NT2/D1 (cell line): ENCODE measurements at regions not wholly inside any gene's neighbourhood (a gene's known extent, or its start where the extent isn't known, plus 50 kb on each side); places are given as distances from the start of the nearest gene placed in this dataset.

ENCODE experiments used
- DNase-seq: peaks from one replicate; pipeline ENCODE4 v3.0.0-alpha.2; 2011; ENCODE audit warnings: low read depth, low spot score
- H3K27me3 ChIP-seq: 2 replicates; pipeline ENCODE4 v1.6.0; 2011; ENCODE audit warnings: mild to moderate bottlenecking; ENCODE audit not compliant: insufficient read length, insufficient read depth
- H3K36me3 ChIP-seq: 2 replicates; pipeline ENCODE4 v1.6.1; 2011; ENCODE audit warnings: mild to moderate bottlenecking, low read length, mixed read lengths; ENCODE audit not compliant: insufficient read depth, insufficient read length
- H3K4me1 ChIP-seq: 2 replicates; pipeline ENCODE4 v1.5.1; 2011; ENCODE audit not compliant: insufficient read depth, insufficient read length
- H3K4me3 ChIP-seq: 2 replicates; pipeline ENCODE4 v1.5.1; 2011; ENCODE audit warnings: low read depth; ENCODE audit not compliant: insufficient read length
- H3K9ac ChIP-seq: 2 replicates; pipeline ENCODE4 v1.6.0; 2011; ENCODE audit warnings: low read depth; ENCODE audit not compliant: insufficient read length
- H3K9me3 ChIP-seq: 2 replicates; pipeline ENCODE4 v1.5.1; 2011; ENCODE audit warnings: mild to moderate bottlenecking, low read length; ENCODE audit not compliant: insufficient read depth
- SUZ12 ChIP-seq: IDR thresholded peaks from 2 replicates; pipeline ENCODE4 v1.6.1; 2011; ENCODE audit not compliant: insufficient read length, insufficient read depth; ENCODE audit errors: extremely low read depth
- YY1 ChIP-seq: IDR thresholded peaks from 2 replicates; pipeline ENCODE4 v1.6.1; 2011; ENCODE audit not compliant: insufficient read length, insufficient read depth
- ZNF274 ChIP-seq: IDR thresholded peaks from 2 replicates; pipeline ENCODE4 v1.6.1; 2011; ENCODE audit warnings: mild to moderate bottlenecking, low read depth, low read length

DNA sequence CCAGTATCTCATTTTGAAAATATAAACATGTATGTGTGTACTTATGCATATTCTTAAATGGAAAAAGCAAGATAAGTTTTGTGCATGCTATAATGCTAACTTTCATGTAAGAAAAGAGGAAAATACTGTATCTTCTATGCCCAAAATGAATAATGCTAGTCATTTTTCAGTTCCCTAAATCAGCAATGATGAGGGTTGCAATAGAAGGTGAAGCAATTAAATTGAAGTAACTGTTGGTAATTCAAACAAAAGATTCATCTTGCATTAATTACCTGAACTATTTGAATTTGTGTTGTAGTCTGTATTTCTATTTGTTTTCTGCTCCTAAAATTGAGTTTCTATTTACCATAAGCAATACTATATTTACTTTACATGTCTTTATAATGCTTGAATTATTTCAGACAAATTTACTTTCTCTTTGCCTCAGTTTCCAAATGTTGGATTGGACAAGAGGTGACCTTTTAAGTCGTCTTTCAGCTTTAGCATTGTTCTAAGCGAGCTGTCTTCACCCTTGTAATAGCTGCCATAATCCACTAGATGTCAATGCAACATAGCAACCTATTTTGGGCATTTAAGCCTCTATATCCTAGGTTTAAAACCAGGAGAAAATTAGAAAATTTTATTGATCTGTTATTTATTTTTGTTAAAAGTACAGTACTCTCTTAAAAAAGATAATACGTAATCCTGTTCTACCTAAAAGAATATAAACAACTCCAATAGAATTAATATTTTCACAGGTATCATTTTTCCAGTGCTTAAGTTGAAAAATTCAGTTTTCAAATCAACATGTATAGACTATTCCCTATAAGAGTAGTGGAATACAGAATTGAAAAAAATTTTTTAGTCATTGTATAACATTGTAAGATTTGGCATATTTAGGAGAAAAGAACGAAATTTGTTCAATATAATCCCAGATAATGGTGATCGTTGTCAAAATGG, 52.3 kb upstream of the IFNGR1 start:
- no peaks in the 10 kb centered on the region for H3K36me3 ChIP-seq
- TF ChIP-seq ZNF274 (no peak), YY1 (no peak), SUZ12 (no peak)
- no peak overlapping the region for H3K9ac ChIP-seq
- H3K4me1 ChIP-seq: no peaks in the 10 kb centered on the region
- H3K9me3 ChIP-seq: no peaks in the 10 kb centered on the region
- peak; percentile 22 for DNase-seq
- no peaks in the 10 kb centered on the region for H3K27me3 ChIP-seq
- no peak overlapping the region for H3K4me3 ChIP-seq

- Histone ChIP-seq H3K9me3 (no peaks in the 10 kb centered on the region), H3K9ac (no peak overlapping the region), H3K27me3 (no peaks in the 10 kb centered on the region), H3K36me3 (no peaks in the 10 kb centered on the region), H3K4me3 (no peak overlapping the region), H3K4me1 (no peaks in the 10 kb centered on the region)
- DNase-seq: no peak
- TF ChIP-seq ZNF274 (no peak), SUZ12 (no peak), YY1 (no peak)
Measured at GRCh38 chr6:137269803-137270202, 50.6 kb upstream of the IFNGR1 start.

- TF ChIP-seq ZNF274: no peak
- TF ChIP-seq YY1: no peak
- no peak for TF ChIP-seq SUZ12
- Histone ChIP-seq H3K4me3 (no peak overlapping the region), H3K9me3 (no peaks in the 10 kb centered on the region), H3K9ac (no peak overlapping the region), H3K36me3 (no peaks in the 10 kb centered on the region), H3K4me1 (no peaks in the 10 kb centered on the region), H3K27me3 (no peaks in the 10 kb centered on the region)
- no peak for DNase-seq
Measured at GRCh38 chr6:137269347-137269746, 50.2 kb upstream of the IFNGR1 start.
